WTC11 (cell line): ENCODE measurements at regions not wholly inside any gene's neighbourhood (a gene's known extent, or its start where the extent isn't known, plus 50 kb on each side); places are given as distances from the start of the nearest gene placed in this dataset.

Experiments used
- IRF2 ChIP-seq: sonication (generic); formaldehyde crosslinking; IDR thresholded peaks from 2 replicates; pipeline ENCODE4 v1.8.0; 2022; ENCODE audit warnings: low read depth, missing genetic modification reagents, borderline replicate concordance
- TF ChIP-seq, protein P1 (sequence below): sonication (generic); formaldehyde crosslinking; IDR thresholded peaks from 2 replicates; pipeline ENCODE4 v1.8.0; 2022; ENCODE audit warnings: mild to moderate bottlenecking, missing genetic modification reagents
- TF ChIP-seq, protein P2 (sequence below): fragments of 200-600 bp; IDR thresholded peaks from 2 replicates; pipeline ENCODE4 v1.8.0; 2022; ENCODE audit warnings: antibody characterized with exemption
- TF ChIP-seq, protein P3 (sequence below): sonication (generic); formaldehyde crosslinking; IDR thresholded peaks from 2 replicates; pipeline ENCODE4 v1.8.1; 2023; ENCODE audit warnings: mild to moderate bottlenecking, missing genetic modification reagents, moderate library complexity
- TF ChIP-seq, protein P4 (sequence below): sonication (generic); formaldehyde crosslinking; IDR thresholded peaks from 2 replicates; pipeline ENCODE4 v1.8.0; 2022; ENCODE audit warnings: missing genetic modification reagents

DNA sequence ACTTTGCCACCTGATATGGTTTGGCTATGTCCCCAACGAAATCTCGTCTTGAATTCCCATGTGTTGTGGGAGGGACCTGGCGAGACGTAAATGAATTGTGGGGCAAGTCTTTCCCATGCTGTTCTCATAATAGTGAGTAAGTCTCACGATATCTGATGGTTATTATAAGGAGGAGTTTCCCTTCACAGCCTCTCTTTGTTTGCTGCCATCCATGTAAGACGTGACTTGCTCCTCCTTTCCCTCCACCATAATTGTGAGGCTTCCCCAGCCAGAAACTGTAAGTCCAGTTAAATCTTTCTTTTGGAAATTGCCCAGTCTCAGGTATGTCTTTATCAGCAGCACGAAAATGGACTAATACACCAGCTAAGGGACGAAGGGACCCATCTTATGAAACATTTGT is 1303.3 kb downstream of the SUCLG1 start:
- TF ChIP-seq, protein P1, sequence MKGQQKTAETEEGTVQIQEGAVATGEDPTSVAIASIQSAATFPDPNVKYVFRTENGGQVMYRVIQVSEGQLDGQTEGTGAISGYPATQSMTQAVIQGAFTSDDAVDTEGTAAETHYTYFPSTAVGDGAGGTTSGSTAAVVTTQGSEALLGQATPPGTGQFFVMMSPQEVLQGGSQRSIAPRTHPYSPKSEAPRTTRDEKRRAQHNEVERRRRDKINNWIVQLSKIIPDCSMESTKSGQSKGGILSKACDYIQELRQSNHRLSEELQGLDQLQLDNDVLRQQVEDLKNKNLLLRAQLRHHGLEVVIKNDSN (CRISPR knock-in tag), result no peak
- no peak for TF ChIP-seq IRF2 (CRISPR knock-in tag)
- TF ChIP-seq, protein P2, sequence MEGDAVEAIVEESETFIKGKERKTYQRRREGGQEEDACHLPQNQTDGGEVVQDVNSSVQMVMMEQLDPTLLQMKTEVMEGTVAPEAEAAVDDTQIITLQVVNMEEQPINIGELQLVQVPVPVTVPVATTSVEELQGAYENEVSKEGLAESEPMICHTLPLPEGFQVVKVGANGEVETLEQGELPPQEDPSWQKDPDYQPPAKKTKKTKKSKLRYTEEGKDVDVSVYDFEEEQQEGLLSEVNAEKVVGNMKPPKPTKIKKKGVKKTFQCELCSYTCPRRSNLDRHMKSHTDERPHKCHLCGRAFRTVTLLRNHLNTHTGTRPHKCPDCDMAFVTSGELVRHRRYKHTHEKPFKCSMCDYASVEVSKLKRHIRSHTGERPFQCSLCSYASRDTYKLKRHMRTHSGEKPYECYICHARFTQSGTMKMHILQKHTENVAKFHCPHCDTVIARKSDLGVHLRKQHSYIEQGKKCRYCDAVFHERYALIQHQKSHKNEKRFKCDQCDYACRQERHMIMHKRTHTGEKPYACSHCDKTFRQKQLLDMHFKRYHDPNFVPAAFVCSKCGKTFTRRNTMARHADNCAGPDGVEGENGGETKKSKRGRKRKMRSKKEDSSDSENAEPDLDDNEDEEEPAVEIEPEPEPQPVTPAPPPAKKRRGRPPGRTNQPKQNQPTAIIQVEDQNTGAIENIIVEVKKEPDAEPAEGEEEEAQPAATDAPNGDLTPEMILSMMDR, result no peak
- TF ChIP-seq, protein P3, sequence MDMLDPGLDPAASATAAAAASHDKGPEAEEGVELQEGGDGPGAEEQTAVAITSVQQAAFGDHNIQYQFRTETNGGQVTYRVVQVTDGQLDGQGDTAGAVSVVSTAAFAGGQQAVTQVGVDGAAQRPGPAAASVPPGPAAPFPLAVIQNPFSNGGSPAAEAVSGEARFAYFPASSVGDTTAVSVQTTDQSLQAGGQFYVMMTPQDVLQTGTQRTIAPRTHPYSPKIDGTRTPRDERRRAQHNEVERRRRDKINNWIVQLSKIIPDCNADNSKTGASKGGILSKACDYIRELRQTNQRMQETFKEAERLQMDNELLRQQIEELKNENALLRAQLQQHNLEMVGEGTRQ (CRISPR knock-in tag), result no peak
- TF ChIP-seq, protein P4, sequence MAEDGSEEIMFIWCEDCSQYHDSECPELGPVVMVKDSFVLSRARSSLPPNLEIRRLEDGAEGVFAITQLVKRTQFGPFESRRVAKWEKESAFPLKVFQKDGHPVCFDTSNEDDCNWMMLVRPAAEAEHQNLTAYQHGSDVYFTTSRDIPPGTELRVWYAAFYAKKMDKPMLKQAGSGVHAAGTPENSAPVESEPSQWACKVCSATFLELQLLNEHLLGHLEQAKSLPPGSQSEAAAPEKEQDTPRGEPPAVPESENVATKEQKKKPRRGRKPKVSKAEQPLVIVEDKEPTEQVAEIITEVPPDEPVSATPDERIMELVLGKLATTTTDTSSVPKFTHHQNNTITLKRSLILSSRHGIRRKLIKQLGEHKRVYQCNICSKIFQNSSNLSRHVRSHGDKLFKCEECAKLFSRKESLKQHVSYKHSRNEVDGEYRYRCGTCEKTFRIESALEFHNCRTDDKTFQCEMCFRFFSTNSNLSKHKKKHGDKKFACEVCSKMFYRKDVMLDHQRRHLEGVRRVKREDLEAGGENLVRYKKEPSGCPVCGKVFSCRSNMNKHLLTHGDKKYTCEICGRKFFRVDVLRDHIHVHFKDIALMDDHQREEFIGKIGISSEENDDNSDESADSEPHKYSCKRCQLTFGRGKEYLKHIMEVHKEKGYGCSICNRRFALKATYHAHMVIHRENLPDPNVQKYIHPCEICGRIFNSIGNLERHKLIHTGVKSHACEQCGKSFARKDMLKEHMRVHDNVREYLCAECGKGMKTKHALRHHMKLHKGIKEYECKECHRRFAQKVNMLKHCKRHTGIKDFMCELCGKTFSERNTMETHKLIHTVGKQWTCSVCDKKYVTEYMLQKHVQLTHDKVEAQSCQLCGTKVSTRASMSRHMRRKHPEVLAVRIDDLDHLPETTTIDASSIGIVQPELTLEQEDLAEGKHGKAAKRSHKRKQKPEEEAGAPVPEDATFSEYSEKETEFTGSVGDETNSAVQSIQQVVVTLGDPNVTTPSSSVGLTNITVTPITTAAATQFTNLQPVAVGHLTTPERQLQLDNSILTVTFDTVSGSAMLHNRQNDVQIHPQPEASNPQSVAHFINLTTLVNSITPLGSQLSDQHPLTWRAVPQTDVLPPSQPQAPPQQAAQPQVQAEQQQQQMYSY (CRISPR knock-in tag), result no peak
